ENCODE measurements at regions not wholly inside any gene's neighbourhood (a gene's known extent, or its start where the extent isn't known, plus 50 kb on each side); places are given as distances from the start of the nearest gene placed in this dataset.
A peak's percentile ranks its signal among the peaks of the same experiment; 100 is the strongest.

DNA sequence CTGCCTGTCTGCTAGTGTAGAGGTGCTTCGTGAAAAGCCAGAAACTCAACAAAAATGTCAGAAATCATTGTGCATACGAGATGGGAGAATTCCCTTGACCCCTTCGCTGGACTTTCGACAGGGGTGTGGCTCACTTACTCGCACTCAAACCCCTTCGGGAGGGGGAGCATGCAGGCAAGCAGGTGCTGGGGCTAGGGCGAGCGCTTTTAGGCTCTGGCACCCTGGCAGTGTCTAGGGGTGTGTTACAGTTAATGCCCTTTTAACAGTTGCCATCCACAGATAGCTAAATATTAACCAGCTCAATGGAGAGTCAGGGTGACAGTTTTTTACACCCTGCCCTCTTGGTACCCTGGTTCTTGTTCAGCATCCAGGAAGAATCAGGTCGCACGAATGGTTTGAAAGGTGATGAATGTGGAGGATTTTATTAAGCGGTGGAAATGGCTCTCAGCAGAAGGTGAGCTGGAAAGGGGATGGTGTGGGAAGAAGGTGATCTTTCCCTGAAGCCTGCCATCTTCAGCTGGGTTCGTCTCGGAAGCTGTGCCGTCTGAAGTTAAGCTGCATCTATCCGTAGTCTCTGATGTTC, 59.6 kb upstream of the SHANK2 start:
- no peaks in the 10 kb centered on the region for H3K4me1 ChIP-seq
- no peak overlapping the region for H3K27ac ChIP-seq
- ATAC-seq = no peak
- H3K4me3 ChIP-seq = no peak overlapping the region
- no peaks in the 10 kb centered on the region for H3K27me3 ChIP-seq (ENCODE audit: low read depth)
- intact Hi-C loops (cut with DNase I) = no loop called here
- H3K36me3 ChIP-seq = no peaks in the 10 kb centered on the region
- DNase-seq = no peak
- peaks cover 8% of the 10 kb centered on the region for H3K9me3 ChIP-seq
- TF ChIP-seq, protein P1, sequence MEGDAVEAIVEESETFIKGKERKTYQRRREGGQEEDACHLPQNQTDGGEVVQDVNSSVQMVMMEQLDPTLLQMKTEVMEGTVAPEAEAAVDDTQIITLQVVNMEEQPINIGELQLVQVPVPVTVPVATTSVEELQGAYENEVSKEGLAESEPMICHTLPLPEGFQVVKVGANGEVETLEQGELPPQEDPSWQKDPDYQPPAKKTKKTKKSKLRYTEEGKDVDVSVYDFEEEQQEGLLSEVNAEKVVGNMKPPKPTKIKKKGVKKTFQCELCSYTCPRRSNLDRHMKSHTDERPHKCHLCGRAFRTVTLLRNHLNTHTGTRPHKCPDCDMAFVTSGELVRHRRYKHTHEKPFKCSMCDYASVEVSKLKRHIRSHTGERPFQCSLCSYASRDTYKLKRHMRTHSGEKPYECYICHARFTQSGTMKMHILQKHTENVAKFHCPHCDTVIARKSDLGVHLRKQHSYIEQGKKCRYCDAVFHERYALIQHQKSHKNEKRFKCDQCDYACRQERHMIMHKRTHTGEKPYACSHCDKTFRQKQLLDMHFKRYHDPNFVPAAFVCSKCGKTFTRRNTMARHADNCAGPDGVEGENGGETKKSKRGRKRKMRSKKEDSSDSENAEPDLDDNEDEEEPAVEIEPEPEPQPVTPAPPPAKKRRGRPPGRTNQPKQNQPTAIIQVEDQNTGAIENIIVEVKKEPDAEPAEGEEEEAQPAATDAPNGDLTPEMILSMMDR (IDR thresholded peaks at IDR 0.05) = no peak

DNA sequence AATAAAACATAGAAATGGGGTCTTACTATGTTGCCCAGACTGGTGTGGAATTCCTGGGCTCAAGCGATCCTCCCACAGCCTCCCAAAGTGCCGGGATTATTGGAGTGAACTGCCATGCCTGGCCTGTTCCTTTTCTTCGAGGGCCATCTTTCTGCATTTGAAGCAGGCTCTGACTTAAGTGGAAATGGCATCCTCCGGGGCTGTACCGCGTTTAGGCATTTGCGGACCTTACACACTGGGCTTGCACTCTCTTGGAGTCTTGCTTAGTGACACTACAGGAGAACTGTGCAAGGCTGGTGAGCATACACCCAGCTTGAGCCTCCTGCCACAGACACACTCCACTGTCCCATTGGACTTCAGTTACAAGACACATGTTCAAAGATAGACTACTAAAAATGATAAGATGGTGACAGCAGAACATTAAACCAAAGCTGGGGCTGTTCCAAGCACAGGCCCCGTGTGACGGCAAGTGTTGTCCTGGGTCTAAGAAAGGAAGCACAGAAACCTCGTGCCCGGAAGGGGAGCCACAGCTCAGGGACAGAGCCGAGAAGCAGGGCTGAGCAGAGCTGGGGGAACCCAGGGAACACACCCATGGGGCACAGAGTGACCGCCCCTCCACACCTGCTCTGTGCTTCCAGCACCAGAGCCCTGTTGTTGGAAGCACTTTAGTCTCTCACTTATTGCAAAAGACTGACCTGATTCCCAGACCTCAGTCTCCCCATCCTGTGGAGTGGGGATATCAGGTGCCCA, 59.0 kb upstream of the SHANK2 start:
- Histone ChIP-seq H3K27ac (no peak overlapping the region), H3K27me3 (ENCODE audit: low read depth) (no peaks in the 10 kb centered on the region), H3K4me3 (no peak overlapping the region), H3K9me3 (peaks cover 2% of the 10 kb centered on the region), H3K36me3 (no peaks in the 10 kb centered on the region), H3K4me1 (no peaks in the 10 kb centered on the region)
- peak in 1 of 2 donors; percentile 29 for ATAC-seq
- DNase-seq = no peak
- TF ChIP-seq, protein P1 (IDR thresholded peaks at IDR 0.05) = no peak
- intact Hi-C loops (cut with DNase I) = no loop called here

DNA sequence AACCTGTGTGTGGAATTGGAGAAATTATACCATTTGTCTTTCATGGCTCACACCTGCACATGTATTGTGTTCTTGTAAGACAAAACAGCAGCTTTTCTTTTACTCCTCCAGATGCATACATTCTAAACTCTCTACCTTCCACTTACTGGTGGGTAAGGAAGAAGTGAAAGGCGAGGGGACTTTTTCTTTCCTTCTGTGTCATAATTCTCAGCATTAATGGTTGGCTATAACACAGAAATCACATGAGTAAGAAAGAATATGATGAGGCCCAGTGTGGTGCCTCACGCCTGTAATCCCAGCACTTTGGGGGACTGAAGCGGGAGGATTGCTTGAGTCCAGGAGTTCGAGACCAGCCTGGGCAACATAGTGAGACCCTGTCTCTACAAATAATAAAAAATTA, 57.8 kb upstream of the SHANK2 start:
- TF ChIP-seq, protein P1 (IDR thresholded peaks at IDR 0.05) = no peak
- intact Hi-C loops (cut with DNase I) = no loop called here

DNA sequence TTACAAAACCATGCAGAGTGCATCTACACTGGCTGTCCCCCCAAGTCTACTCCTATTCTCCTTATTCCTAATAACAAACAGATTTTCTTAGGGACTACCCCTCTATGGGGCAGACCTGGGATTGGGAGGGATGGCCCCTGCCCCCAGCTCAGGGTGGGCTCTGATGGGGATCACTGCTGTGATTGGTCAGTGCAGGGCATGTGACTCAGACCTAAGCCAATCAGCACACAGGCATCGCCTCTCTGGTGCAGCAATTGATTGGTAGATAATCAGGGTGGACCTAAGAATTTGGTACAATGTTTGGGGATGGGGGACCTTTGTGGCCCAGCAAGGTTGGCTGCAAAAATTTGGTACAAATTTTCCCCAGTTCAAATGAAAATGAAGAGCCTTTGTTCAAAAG, 57.2 kb upstream of the SHANK2 start:
- no peaks in the 10 kb centered on the region for H3K9me3 ChIP-seq
- DNase-seq (no peak), ATAC-seq (no peak)
- H3K27ac ChIP-seq = no peak overlapping the region
- no peak overlapping the region for H3K4me3 ChIP-seq
- H3K27me3 ChIP-seq (ENCODE audit: low read depth) = no peaks in the 10 kb centered on the region
- intact Hi-C loops (cut with DNase I) = no loop called here
- H3K4me1 ChIP-seq = no peaks in the 10 kb centered on the region
- no peaks in the 10 kb centered on the region for H3K36me3 ChIP-seq
- TF ChIP-seq, protein P1 (IDR thresholded peaks at IDR 0.05) = no peak

More for the DNA sequence above, 57.8 kb upstream of the SHANK2 start:
- no peaks in the 10 kb centered on the region for H3K36me3 ChIP-seq
- DNase-seq (no peak), ATAC-seq (no peak)
- no peaks in the 10 kb centered on the region for H3K27me3 ChIP-seq (ENCODE audit: low read depth)
- H3K9me3 ChIP-seq = no peaks in the 10 kb centered on the region
- H3K4me1 ChIP-seq = no peaks in the 10 kb centered on the region
- H3K4me3 ChIP-seq = no peak overlapping the region
- H3K27ac ChIP-seq = no peak overlapping the region

DNA sequence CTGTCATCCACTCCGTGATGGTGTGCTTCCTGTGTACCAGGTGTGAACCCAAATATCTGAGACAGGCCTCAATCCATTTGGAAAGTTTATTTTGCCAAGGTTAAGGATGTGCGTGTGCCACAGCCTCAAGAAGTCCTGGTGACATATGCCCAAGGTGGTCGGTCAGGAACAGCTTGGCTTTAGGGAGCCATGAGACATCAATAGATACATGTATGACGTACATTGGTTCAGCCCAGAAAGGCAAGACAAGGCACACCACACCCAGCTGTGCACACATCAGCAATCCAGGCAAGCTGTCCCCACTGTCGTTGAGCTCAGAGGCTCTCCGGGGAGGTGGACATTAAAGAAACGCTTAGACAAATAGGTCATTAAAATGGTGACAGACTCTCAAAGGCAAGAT, 56.8 kb upstream of the SHANK2 start:
- Histone ChIP-seq H3K27me3 (ENCODE audit: low read depth) (no peaks in the 10 kb centered on the region), H3K9me3 (no peaks in the 10 kb centered on the region), H3K27ac (no peak overlapping the region), H3K4me1 (no peaks in the 10 kb centered on the region), H3K36me3 (no peaks in the 10 kb centered on the region), H3K4me3 (no peak overlapping the region)
- ATAC-seq = no peak
- no peak for DNase-seq
- TF ChIP-seq, protein P1 (IDR thresholded peaks at IDR 0.05) = no peak
- intact Hi-C loops (cut with DNase I) = no loop called here
